Suprapubic skin (tissue), 4 donors: ENCODE measurements at regions not wholly inside any gene's neighbourhood (a gene's known extent, or its start where the extent isn't known, plus 50 kb on each side); places are given as distances from the start of the nearest gene placed in this dataset.

ENCODE experiments used
- DNase-seq, 2 donors: peaks; one replicate each; pipeline ENCODE4 v3.0.0-alpha.2; 2019; ENCODE audit warnings: low spot score in 2 of 2
- H3K27ac ChIP-seq: fragments of 200-600 bp; sonication (generic); one replicate; pipeline ENCODE4 v1.5.1; 2019
- H3K27me3 ChIP-seq: fragments of 200-600 bp; sonication (generic); one replicate; pipeline ENCODE4 v1.5.1; 2019
- H3K36me3 ChIP-seq: fragments of 200-600 bp; sonication (generic); one replicate; pipeline ENCODE4 v1.5.1; 2019
- H3K4me1 ChIP-seq: fragments of 200-600 bp; sonication (generic); one replicate; pipeline ENCODE4 v1.5.1; 2019
- H3K4me3 ChIP-seq: fragments of 200-600 bp; sonication (generic); one replicate; pipeline ENCODE4 v1.5.1; 2019; ENCODE audit warnings: mild to moderate bottlenecking
- H3K9me3 ChIP-seq: fragments of 200-600 bp; sonication (generic); one replicate; pipeline ENCODE4 v1.5.1; 2019
- EP300 ChIP-seq: sonication (generic); formaldehyde crosslinking; IDR thresholded peaks from one replicate; pipeline ENCODE4 v1.6.1; 2017; ENCODE audit warnings: antibody characterized with exemption
- POLR2A ChIP-seq, 2 donors: fragments of 450-650 bp; IDR thresholded peaks; one replicate each; pipeline ENCODE4 v1.6.1; 2017; ENCODE audit warnings: antibody characterized with exemption in 2 of 2, mild to moderate bottlenecking in 2 of 2, moderate library complexity in 2 of 2
- POLR2AphosphoS5 ChIP-seq, 3 donors: sonication (generic); formaldehyde crosslinking; IDR thresholded peaks; one replicate each; pipeline ENCODE4 v1.6.1; 2017; ENCODE audit warnings: antibody characterized with exemption in 3 of 3
- WGBS: methylation state at CpG from one replicate; pipeline ENCODE4 v1.1.5; 2018; 5-methylcytosine and 5-hydroxymethylcytosine counted together
- TF ChIP-seq, protein P1 (sequence below), 2 donors: fragments of 200-600 bp in 1 of 2; fragments of 450-650 bp in 1 of 2; sonication (generic) in 1 of 2; IDR thresholded peaks; one replicate each; pipeline ENCODE4 v1.5.1; 2016 to 2019; ENCODE audit warnings: antibody characterized with exemption in 2 of 2, mild to moderate bottlenecking in 1 of 2, moderate library complexity in 1 of 2

DNA sequence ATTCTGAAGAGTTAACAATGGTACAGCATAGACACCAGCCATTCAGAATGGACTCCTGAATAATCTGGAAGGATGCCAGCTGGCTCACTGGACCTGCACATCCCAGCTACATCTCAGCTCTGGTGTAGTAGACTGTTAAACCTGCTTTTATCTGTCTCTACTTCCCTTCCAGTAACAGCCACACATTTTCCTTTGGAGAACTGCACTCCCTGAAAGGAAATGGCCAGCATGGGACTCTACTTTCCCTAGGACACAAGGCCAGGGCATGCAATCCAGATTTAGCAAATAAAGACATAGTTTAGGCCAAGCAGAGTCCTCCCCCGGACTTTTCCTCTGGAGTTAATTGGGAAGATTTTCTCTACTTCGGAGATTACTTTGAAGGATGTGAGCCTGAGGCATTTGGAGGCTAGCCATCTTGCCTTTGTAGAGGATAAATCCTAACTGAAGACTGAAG, 82.7 kb upstream of the TCF12 start:
- H3K4me3 ChIP-seq = no peak overlapping the region
- no peak for DNase-seq
- TF ChIP-seq POLR2A (IDR thresholded peaks at IDR 0.05) = no peak
- TF ChIP-seq EP300 = no peak
- TF ChIP-seq, protein P1, sequence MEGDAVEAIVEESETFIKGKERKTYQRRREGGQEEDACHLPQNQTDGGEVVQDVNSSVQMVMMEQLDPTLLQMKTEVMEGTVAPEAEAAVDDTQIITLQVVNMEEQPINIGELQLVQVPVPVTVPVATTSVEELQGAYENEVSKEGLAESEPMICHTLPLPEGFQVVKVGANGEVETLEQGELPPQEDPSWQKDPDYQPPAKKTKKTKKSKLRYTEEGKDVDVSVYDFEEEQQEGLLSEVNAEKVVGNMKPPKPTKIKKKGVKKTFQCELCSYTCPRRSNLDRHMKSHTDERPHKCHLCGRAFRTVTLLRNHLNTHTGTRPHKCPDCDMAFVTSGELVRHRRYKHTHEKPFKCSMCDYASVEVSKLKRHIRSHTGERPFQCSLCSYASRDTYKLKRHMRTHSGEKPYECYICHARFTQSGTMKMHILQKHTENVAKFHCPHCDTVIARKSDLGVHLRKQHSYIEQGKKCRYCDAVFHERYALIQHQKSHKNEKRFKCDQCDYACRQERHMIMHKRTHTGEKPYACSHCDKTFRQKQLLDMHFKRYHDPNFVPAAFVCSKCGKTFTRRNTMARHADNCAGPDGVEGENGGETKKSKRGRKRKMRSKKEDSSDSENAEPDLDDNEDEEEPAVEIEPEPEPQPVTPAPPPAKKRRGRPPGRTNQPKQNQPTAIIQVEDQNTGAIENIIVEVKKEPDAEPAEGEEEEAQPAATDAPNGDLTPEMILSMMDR (IDR thresholded peaks at IDR 0.05) = no peak
- H3K36me3 ChIP-seq = no peaks in the 10 kb centered on the region
- peaks cover 30% of the 10 kb centered on the region for H3K4me1 ChIP-seq
- H3K27ac ChIP-seq = no peak overlapping the region
- no peaks in the 10 kb centered on the region for H3K9me3 ChIP-seq
- no peaks in the 10 kb centered on the region for H3K27me3 ChIP-seq
- WGBS = 11% methylated on average over 2 of the region's 2 CpGs

GRCh38 chr15:56832125-56832524, 86.3 kb upstream of the TCF12 start:
- DNase-seq = no peak
- peak overlapping the region; percentile 57 for H3K27ac ChIP-seq
- H3K4me3 ChIP-seq = no peak overlapping the region
- no peaks in the 10 kb centered on the region for H3K9me3 ChIP-seq
- H3K4me1 ChIP-seq = peaks cover 34% of the 10 kb centered on the region
- TF ChIP-seq, protein P1 (IDR thresholded peaks at IDR 0.05) = no peak
- TF ChIP-seq POLR2AphosphoS5 (IDR thresholded peaks at IDR 0.05) = peak in 1 of 3 donors; percentile 44
- no peaks in the 10 kb centered on the region for H3K36me3 ChIP-seq
- 15% methylated on average over 5 of the region's 5 CpGs for WGBS
- H3K27me3 ChIP-seq = no peaks in the 10 kb centered on the region

- TF ChIP-seq POLR2A (IDR thresholded peaks at IDR 0.05) (no peak), POLR2AphosphoS5 (IDR thresholded peaks at IDR 0.05) (no peak), EP300 (no peak)
- TF ChIP-seq, protein P1 (IDR thresholded peaks at IDR 0.05) = no peak
- Histone ChIP-seq H3K27me3 (no peaks in the 10 kb centered on the region), H3K9me3 (no peaks in the 10 kb centered on the region), H3K4me1 (peaks cover 34% of the 10 kb centered on the region), H3K36me3 (no peaks in the 10 kb centered on the region), H3K4me3 (no peak overlapping the region), H3K27ac (peak overlapping the region; percentile 57)
- 68% methylated on average over 3 of the region's 3 CpGs for WGBS
- no peak for DNase-seq
Measured at GRCh38 chr15:56831467-56832005, 86.9 kb upstream of the TCF12 start.

- H3K27me3 ChIP-seq = no peaks in the 10 kb centered on the region
- TF ChIP-seq, protein P1 (IDR thresholded peaks at IDR 0.05) = no peak
- TF ChIP-seq EP300 (no peak), POLR2A (IDR thresholded peaks at IDR 0.05) (no peak), POLR2AphosphoS5 (IDR thresholded peaks at IDR 0.05) (no peak)
Measured at GRCh38 chr15:56824175-56824574, 90.9 kb upstream of the ZNF280D start.

GRCh38 chr15:56821721-56822425, 88.6 kb upstream of the ZNF280D start:
- Histone ChIP-seq H3K27ac (no peak overlapping the region), H3K9me3 (no peaks in the 10 kb centered on the region)

More at GRCh38 chr15:56824175-56824574, 90.9 kb upstream of the ZNF280D start:
- H3K4me3 ChIP-seq = no peak overlapping the region
- no peak for DNase-seq
- H3K9me3 ChIP-seq = no peaks in the 10 kb centered on the region
- WGBS = 93% methylated on average over 2 of the region's 2 CpGs
- H3K4me1 ChIP-seq = no peaks in the 10 kb centered on the region
- H3K27ac ChIP-seq = no peak overlapping the region
- H3K36me3 ChIP-seq = no peaks in the 10 kb centered on the region

More at GRCh38 chr15:56821721-56822425, 88.6 kb upstream of the ZNF280D start:
- 63% methylated on average over 3 of the region's 3 CpGs for WGBS
- Histone ChIP-seq H3K4me3 (no peak overlapping the region), H3K27me3 (no peaks in the 10 kb centered on the region), H3K36me3 (no peaks in the 10 kb centered on the region), H3K4me1 (peaks cover 13% of the 10 kb centered on the region)
- no peak for DNase-seq
- TF ChIP-seq EP300 = no peak
- TF ChIP-seq, protein P1 (IDR thresholded peaks at IDR 0.05) = peak; percentile 19 to 21
